ENCODE measurements at regions not wholly inside any gene's neighbourhood (a gene's known extent, or its start where the extent isn't known, plus 50 kb on each side); places are given as distances from the start of the nearest gene placed in this dataset.

GRCh38 chr10:10368951-10369576 is 648.6 kb upstream of the CELF2 start:
- TF ChIP-seq CTCF (IDR thresholded peaks at IDR 0.05; ENCODE audit: low read length) = no peak
- TF ChIP-seq EZH2 (IDR thresholded peaks at IDR 0.05; ENCODE audit: borderline replicate concordance, low read length) = no peak
